Body of pancreas (tissue), 4 donors: ENCODE measurements at regions not wholly inside any gene's neighbourhood (a gene's known extent, or its start where the extent isn't known, plus 50 kb on each side); places are given as distances from the start of the nearest gene placed in this dataset.

Experiments used
- ATAC-seq: fragments of 150-250 bp; one replicate; pipeline ENCODE4 v1.9.1; 2016
- DNase-seq, 4 donors: peaks; one replicate each; pipeline ENCODE4 v3.0.0-alpha.2; 2019
- H3K27ac ChIP-seq, 4 donors: fragments of 200-600 bp; sonication (generic); 1 replicate in 3 of 4; 2 replicates in 1 of 4; pipeline versions ENCODE4 v1.5.1 to v1.6.1; 2016 to 2019; ENCODE audit warnings: mild to moderate bottlenecking in 1 of 4, mixed read lengths in 1 of 4, moderate library complexity in 1 of 4
- H3K27me3 ChIP-seq, 2 donors: fragments of 200-600 bp; sonication (generic); one replicate each; pipeline ENCODE4 v1.6.0; 2016; ENCODE audit warnings: mild to moderate bottlenecking in 1 of 2
- H3K36me3 ChIP-seq, 2 donors: fragments of 200-600 bp; sonication (generic); replicated peaks in 1 of 2; 2 replicates each; pipeline ENCODE4 v1.5.1; 2016; ENCODE audit warnings: low read depth in 2 of 2; ENCODE audit not compliant: insufficient read depth in 1 of 2
- H3K4me1 ChIP-seq: fragments of 200-600 bp; sonication (generic); one replicate; pipeline ENCODE4 v1.6.0; 2016
- H3K4me3 ChIP-seq, 2 donors: fragments of 200-600 bp; sonication (generic); 1 replicate in 1 of 2; 2 replicates in 1 of 2; pipeline ENCODE4 v1.5.1; 2016 to 2019
- H3K9me3 ChIP-seq, 3 donors: fragments of 200-600 bp; sonication (generic); 1 replicate in 2 of 3; 2 replicates in 1 of 3; pipeline ENCODE4 v1.5.1; 2016
- POLR2A ChIP-seq, 3 donors: fragments of 450-650 bp; IDR thresholded peaks; one replicate each; pipeline ENCODE4 v1.6.1; 2016; ENCODE audit warnings: antibody characterized with exemption in 3 of 3, mild to moderate bottlenecking in 2 of 3
- WGBS, 2 donors: methylation state at CpG; one replicate each; pipeline ENCODE4 v1.1.5; 2017; 5-methylcytosine and 5-hydroxymethylcytosine counted together
- intact Hi-C: fragments of 100-400 bp; cut with DNase I; formaldehyde crosslinking; loops from one replicate; pipeline ENCODE4 v1.15.1; 2023
- TF ChIP-seq, protein P1 (sequence below), 7 experiments: fragments of 450-650 bp in 4 of 7; fragments of 200-600 bp in 3 of 7; sonication (generic) in 3 of 7; IDR thresholded peaks; one replicate each; pipeline ENCODE4 v1.5.1; 2016 to 2019; ENCODE audit warnings: antibody characterized with exemption in 7 of 7

DNA sequence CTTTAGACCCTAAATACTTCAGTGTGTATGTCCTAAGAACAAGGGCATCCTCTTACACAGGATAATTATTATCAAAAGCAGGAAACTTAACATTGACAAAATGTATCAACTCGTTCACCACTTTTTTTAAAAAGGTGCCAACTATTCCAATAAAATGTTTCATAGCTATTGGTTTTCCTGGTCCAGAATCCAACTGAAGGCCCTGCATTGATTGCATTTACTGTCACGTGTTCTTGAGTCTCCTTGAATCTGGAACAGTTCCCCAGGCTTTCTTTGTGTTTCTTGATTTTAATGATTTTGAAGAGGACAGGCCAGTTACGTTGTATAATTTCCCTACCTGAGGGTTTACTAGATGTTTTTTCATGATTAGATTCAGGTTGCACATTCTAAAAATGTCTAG, 94.6 kb upstream of the ARHGEF3 start:
- no peak overlapping the region for H3K27ac ChIP-seq
- H3K9me3 ChIP-seq = no peaks in the 10 kb centered on the region
- no peaks in the 10 kb centered on the region for H3K27me3 ChIP-seq
- H3K4me1 ChIP-seq = no peaks in the 10 kb centered on the region
- no peak for DNase-seq
- ATAC-seq = no peak
- intact Hi-C loops = no loop called here
- 56 to 62% methylated on average over 3 of the region's 3 CpGs for WGBS, 2 donors
- no peaks in the 10 kb centered on the region for H3K36me3 ChIP-seq
- TF ChIP-seq, protein P1, sequence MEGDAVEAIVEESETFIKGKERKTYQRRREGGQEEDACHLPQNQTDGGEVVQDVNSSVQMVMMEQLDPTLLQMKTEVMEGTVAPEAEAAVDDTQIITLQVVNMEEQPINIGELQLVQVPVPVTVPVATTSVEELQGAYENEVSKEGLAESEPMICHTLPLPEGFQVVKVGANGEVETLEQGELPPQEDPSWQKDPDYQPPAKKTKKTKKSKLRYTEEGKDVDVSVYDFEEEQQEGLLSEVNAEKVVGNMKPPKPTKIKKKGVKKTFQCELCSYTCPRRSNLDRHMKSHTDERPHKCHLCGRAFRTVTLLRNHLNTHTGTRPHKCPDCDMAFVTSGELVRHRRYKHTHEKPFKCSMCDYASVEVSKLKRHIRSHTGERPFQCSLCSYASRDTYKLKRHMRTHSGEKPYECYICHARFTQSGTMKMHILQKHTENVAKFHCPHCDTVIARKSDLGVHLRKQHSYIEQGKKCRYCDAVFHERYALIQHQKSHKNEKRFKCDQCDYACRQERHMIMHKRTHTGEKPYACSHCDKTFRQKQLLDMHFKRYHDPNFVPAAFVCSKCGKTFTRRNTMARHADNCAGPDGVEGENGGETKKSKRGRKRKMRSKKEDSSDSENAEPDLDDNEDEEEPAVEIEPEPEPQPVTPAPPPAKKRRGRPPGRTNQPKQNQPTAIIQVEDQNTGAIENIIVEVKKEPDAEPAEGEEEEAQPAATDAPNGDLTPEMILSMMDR (IDR thresholded peaks at IDR 0.05) = no peak
- no peak for TF ChIP-seq POLR2A (IDR thresholded peaks at IDR 0.05)
- H3K4me3 ChIP-seq = no peak overlapping the region

DNA sequence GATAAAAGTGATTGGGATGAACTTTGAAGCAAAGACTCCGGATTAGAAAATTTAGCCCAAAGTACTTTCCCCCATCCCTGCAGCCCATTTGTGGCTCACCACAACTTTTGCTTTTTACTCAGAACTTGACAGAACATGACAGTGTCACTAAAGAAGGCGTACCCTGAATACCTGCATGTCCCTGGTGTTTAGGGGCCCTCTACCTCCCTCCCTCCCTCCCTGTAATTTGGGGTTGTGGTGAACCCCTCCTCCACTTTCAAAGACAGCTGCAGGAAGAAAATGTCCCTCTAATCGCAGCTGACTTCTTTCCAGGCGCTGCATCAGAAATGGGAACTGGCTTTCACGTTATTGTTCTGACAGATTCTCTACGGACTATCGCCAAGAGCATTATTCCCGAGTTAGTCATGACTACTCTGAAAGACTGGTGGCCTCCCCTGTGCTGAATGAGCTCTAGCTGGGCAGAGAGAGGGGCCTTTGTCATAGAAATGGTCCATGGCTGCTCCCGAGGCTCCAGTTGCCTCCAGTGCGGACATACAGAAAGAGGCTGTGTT, 93.2 kb upstream of the ARHGEF3 start:
- ATAC-seq = no peak
- H3K4me3 ChIP-seq = no peak overlapping the region
- WGBS, 2 donors = 81 to 91% methylated on average over 10 of the region's 10 CpGs

DNA sequence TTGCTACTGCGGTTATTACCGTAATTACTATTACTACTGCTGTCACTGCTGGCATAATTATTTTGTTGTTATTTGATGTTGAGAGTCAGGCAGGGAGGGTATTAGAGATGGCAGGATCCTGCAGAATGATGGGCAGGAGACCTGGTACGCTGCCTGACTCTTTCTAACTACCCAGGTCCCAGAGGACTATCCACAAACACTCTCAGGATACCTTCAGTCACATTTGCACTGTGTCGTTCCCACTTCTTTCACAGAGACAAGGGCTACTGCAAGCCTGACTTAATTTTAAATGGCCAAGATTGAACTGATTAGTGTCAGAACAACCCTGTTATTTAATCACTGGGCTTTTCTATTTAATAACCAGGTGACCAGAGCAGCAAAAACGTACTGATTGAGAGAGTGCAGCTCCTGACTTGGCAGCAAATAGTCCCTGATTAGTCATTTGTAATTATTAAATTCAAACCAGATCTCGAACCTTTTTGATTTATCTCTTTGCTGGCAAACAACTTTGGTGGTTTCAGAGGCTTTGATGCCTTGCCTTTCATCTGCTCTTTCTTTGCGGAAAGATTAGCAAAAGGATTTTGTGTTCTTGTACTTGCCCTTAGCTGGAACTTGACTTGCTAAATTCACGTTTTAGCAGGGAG, 88.8 kb upstream of the ARHGEF3 start:
- no peak overlapping the region for H3K27ac ChIP-seq
- intact Hi-C loops = no loop called here
- TF ChIP-seq, protein P1 (IDR thresholded peaks at IDR 0.05) = no peak
- no peak for TF ChIP-seq POLR2A (IDR thresholded peaks at IDR 0.05)

More for the DNA sequence above, 93.2 kb upstream of the ARHGEF3 start:
- no peak for DNase-seq
- Histone ChIP-seq H3K9me3 (no peaks in the 10 kb centered on the region), H3K4me1 (no peaks in the 10 kb centered on the region), H3K27me3 (no peaks in the 10 kb centered on the region), H3K27ac (no peak overlapping the region), H3K36me3 (no peaks in the 10 kb centered on the region)
- intact Hi-C loops = no loop called here
- TF ChIP-seq POLR2A (IDR thresholded peaks at IDR 0.05) = no peak
- TF ChIP-seq, protein P1 (IDR thresholded peaks at IDR 0.05) = no peak

DNA sequence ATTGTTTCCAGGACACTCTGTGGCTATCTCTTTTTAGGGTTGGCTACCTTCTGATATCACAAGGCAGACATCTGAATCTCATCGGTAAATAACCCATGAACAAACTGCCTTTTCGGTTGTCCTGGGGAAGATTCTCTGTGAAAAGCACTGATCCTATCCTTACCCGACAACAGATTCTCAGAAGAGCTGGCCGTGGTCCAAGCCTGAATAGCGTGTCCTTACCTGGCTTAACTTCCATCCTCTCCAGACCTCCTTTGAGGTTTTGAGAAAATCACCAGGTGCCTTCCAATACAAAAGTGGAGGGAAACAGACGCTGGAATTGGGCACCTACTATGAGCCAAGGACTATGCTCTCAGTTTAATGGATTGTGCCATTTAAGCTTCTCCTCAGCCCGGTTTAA, 87.4 kb upstream of the ARHGEF3 start:
- H3K4me1 ChIP-seq = no peaks in the 10 kb centered on the region
- ATAC-seq (no peak), DNase-seq (peak in 1 of 4 donors; percentile 11)
- no peaks in the 10 kb centered on the region for H3K27me3 ChIP-seq
- no peak overlapping the region for H3K27ac ChIP-seq
- intact Hi-C loops = no loop called here
- TF ChIP-seq POLR2A (IDR thresholded peaks at IDR 0.05) = no peak
- TF ChIP-seq, protein P1 (IDR thresholded peaks at IDR 0.05) = no peak
- WGBS, 2 donors = 61 to 62% methylated on average over 7 of the region's 7 CpGs
- no peaks in the 10 kb centered on the region for H3K36me3 ChIP-seq
- no peak overlapping the region for H3K4me3 ChIP-seq
- H3K9me3 ChIP-seq = no peaks in the 10 kb centered on the region

More for the DNA sequence above, 88.8 kb upstream of the ARHGEF3 start:
- no peak overlapping the region for H3K4me3 ChIP-seq
- DNase-seq (no peak), ATAC-seq (no peak)
- H3K9me3 ChIP-seq = no peaks in the 10 kb centered on the region
- no peaks in the 10 kb centered on the region for H3K4me1 ChIP-seq
- WGBS, 2 donors = 58 to 66% methylated on average over 8 of the region's 8 CpGs
- H3K27me3 ChIP-seq = no peaks in the 10 kb centered on the region
- H3K36me3 ChIP-seq = no peaks in the 10 kb centered on the region
